WERI-Rb-1 (cell line): ENCODE measurements at regions not wholly inside any gene's neighbourhood (a gene's known extent, or its start where the extent isn't known, plus 50 kb on each side); places are given as distances from the start of the nearest gene placed in this dataset.

Experiments used
- DNase-seq: peaks from one replicate; pipeline ENCODE4 v3.0.0-alpha.2; 2020
- H3K27ac ChIP-seq: fragments of 250-450 bp; sonication (Bioruptor Pico); 2 replicates; pipeline ENCODE4 v1.5.1; 2020; ENCODE audit warnings: mild to moderate bottlenecking, moderate library complexity
- H3K27me3 ChIP-seq: fragments of 250-450 bp; sonication (Bioruptor Pico); 2 replicates; pipeline ENCODE4 v1.5.1; 2021; ENCODE audit warnings: mild to moderate bottlenecking, low read depth, moderate library complexity; ENCODE audit not compliant: insufficient read depth, severe bottlenecking
- H3K36me3 ChIP-seq: fragments of 250-450 bp; sonication (Bioruptor Pico); 2 replicates; pipeline ENCODE4 v1.5.1; 2020; ENCODE audit warnings: mild to moderate bottlenecking, moderate library complexity
- H3K4me3 ChIP-seq: 2 replicates; pipeline ENCODE4 v1.5.1; 2011; ENCODE audit warnings: low read depth, mild to moderate bottlenecking, control low read depth, low read length
- H3K9me3 ChIP-seq: fragments of 250-450 bp; sonication (Bioruptor Pico); 2 replicates; pipeline ENCODE4 v1.5.1; 2021; ENCODE audit warnings: mild to moderate bottlenecking, moderate library complexity; ENCODE audit not compliant: severe bottlenecking
- TF ChIP-seq, protein P1 (sequence below): IDR thresholded peaks from 2 replicates; pipeline ENCODE4 v1.5.1; 2011; ENCODE audit warnings: low read depth, mild to moderate bottlenecking, control low read depth, inconsistent platforms, low read length

DNA sequence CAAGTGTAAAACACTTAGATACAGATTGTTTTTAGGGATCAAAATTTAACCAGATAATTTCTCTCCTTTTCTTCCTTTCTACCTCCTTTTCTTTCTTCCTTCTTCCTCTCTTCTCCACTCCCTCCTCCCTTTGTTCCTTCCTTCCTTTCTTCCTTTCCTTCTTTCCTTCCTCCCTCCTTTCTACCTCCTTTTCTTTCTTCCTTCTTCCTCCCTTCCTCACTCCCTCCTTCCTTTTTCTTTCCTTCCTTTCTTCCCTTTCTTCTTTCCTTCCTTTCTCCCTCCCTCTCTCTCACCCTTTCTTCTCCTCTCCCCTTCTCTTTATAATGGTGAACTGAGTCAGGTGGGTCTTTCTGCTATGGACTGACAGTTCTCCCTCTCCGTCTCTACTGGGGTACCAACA lies 397.5 kb upstream of the CDH11 start:
- Histone ChIP-seq H3K36me3 (no peaks in the 10 kb centered on the region), H3K9me3 (no peaks in the 10 kb centered on the region), H3K27me3 (no peaks in the 10 kb centered on the region), H3K4me3 (no peak overlapping the region), H3K27ac (no peak overlapping the region)
- DNase-seq, result no peak
- TF ChIP-seq, protein P1, sequence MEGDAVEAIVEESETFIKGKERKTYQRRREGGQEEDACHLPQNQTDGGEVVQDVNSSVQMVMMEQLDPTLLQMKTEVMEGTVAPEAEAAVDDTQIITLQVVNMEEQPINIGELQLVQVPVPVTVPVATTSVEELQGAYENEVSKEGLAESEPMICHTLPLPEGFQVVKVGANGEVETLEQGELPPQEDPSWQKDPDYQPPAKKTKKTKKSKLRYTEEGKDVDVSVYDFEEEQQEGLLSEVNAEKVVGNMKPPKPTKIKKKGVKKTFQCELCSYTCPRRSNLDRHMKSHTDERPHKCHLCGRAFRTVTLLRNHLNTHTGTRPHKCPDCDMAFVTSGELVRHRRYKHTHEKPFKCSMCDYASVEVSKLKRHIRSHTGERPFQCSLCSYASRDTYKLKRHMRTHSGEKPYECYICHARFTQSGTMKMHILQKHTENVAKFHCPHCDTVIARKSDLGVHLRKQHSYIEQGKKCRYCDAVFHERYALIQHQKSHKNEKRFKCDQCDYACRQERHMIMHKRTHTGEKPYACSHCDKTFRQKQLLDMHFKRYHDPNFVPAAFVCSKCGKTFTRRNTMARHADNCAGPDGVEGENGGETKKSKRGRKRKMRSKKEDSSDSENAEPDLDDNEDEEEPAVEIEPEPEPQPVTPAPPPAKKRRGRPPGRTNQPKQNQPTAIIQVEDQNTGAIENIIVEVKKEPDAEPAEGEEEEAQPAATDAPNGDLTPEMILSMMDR, result no peak

DNA sequence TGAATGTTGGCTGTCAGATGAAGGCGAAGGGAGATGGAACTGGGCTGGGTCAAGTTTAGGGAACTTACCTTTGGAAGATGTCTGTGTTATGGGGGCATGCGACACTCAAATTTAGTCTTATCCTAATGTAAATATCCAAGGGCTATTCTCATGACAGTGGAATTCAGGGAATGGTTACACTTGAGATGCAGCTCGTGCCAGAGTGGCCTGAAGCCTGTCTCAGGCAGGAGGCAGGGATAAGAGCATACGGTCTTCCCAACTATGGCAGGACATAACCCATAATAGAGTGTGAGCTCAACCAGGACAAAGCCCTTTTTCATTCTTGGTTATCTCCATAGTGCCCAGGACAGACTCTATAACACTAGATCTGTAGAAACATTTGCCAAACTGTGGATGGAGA lies 393.3 kb upstream of the CDH11 start:
- DNase-seq, result no peak
- H3K27me3 ChIP-seq, result no peaks in the 10 kb centered on the region
- TF ChIP-seq, protein P1, result no peak
- H3K27ac ChIP-seq, result no peak overlapping the region
- H3K4me3 ChIP-seq, result no peak overlapping the region
- H3K9me3 ChIP-seq, result no peaks in the 10 kb centered on the region
- no peaks in the 10 kb centered on the region for H3K36me3 ChIP-seq

DNA sequence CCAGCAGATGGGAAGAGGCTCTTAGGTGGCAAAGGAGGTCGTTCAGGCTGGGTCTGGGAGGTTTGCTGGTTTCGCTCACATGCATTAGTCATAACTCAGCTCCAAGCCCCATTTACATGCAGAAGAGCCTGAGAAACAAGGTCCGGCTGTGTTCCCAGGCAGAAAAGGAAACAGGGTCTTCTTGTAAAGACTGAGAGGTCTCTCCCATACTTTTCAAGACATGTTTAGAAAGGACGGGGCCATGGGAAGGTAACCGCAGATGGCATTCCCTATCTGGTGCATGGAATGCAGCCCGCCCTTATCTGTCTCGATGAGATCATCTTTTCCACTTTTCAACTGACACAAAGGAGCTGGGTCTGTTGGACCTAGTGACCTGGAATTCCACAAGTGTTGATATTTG lies 389.0 kb upstream of the CDH11 start:
- DNase-seq, result no peak
- TF ChIP-seq, protein P1, result no peak
- Histone ChIP-seq H3K27ac (no peak overlapping the region), H3K36me3 (no peaks in the 10 kb centered on the region), H3K9me3 (no peaks in the 10 kb centered on the region), H3K4me3 (no peak overlapping the region), H3K27me3 (no peaks in the 10 kb centered on the region)

DNA sequence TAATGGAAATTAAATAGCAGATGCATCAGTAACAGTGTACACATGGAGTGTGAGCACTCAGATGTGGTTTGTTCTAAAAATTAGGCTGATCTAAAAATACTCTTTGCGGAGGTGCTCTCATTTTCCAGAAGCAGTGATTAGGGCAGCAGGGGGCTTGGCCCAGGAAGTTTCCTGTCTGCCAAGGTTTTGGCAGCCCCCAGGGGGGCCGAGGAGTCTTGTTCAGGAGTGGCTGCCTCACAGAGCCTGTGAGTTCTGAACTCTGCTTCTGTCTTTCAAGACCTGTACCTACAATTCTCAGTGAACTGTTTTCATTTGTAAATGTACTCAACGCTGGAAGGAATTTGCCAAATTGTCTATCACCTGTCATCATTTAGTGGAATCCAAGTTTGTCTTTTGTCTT lies 388.4 kb upstream of the CDH11 start:
- no peaks in the 10 kb centered on the region for H3K36me3 ChIP-seq
- H3K27ac ChIP-seq, result no peak overlapping the region
- H3K4me3 ChIP-seq, result no peak overlapping the region
- H3K27me3 ChIP-seq, result no peaks in the 10 kb centered on the region
- no peak for DNase-seq
- TF ChIP-seq, protein P1, result no peak
- no peaks in the 10 kb centered on the region for H3K9me3 ChIP-seq

DNA sequence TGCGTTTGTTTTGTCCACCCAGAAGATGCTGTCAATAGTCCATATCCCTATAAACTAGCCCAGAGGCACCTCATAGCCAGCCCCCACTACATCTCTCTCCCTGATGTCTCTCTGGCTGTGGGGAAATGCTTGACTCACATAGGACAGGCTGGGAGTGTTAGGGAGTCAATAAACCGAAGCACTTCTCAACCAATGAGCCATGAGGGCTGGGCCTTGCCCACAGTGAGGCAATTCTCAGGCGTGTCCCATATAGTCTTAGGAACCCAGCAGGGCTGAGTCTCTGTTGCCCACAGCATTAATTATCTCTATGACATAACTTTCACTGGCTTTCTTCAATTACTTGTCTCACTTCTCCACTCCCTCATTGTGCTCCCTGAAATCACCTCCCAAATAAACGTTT lies 387.3 kb upstream of the CDH11 start:
- Histone ChIP-seq H3K27ac (no peak overlapping the region), H3K9me3 (no peaks in the 10 kb centered on the region), H3K4me3 (no peak overlapping the region), H3K27me3 (no peaks in the 10 kb centered on the region), H3K36me3 (no peaks in the 10 kb centered on the region)
- DNase-seq, result no peak
- TF ChIP-seq, protein P1, result no peak

DNA sequence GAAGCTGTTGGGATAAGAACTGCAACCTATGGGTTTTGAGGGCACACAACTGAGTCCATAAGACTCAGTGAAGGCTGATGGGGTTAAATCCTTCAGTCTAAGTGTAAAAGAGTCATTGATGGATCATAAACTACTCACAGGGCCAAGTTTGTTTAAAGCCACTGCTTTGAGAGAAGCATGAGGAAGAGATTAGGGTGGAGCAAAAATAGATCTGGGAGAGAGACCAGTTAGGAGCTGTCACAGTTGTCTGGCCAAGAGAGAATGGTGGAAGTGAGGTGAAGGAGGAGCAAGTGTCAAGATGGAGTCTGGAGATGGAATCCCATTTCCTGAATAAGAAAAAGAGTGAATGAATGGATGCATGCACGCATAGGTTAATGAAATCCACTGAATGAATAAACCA lies 379.1 kb upstream of the CDH11 start:
- peaks cover 4% of the 10 kb centered on the region for H3K9me3 ChIP-seq
- no peaks in the 10 kb centered on the region for H3K27me3 ChIP-seq
- no peaks in the 10 kb centered on the region for H3K36me3 ChIP-seq
- H3K27ac ChIP-seq, result no peak overlapping the region
- DNase-seq, result no peak
- H3K4me3 ChIP-seq, result no peak overlapping the region
- TF ChIP-seq, protein P1, result no peak
